ENCODE measurements at regions not wholly inside any gene's neighbourhood (a gene's known extent, or its start where the extent isn't known, plus 50 kb on each side); places are given as distances from the start of the nearest gene placed in this dataset.
"Not testable (repeated sequence)": the region's sequence is repeated elsewhere in the genome, so short reads cannot be mapped to it uniquely, and the experiment has no call there.

DNA sequence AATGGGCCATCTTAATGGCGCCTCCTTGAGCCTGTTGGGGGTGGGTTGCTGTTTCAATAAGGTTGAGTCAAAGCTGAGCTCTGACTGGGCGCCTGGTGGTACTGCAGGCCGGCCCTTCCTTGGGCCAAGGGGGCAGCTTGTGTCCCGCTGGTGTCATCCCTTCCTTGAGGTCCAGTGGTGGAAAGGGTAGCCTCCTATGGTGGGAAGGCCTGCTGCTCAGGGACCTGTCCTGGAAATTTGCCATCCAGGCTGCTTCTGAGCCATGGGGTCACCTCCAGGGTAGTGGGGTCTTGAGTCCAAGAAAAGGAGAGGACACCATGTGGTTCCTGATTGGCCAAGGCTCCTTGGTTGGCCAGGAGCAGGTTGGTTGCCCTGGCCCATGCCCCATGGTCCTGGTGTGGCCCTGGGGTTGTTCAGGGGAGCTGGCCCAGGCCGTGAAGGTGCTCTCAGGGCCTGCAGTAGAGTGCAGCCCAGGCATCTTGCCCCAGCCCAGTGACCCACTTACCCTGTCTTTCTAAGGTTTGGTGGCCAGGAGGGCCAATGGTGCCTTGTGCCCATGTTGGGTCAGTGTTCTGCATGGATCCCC is 188.7 kb downstream of the UBE3A start:
- no peak for DNase-seq

DNA sequence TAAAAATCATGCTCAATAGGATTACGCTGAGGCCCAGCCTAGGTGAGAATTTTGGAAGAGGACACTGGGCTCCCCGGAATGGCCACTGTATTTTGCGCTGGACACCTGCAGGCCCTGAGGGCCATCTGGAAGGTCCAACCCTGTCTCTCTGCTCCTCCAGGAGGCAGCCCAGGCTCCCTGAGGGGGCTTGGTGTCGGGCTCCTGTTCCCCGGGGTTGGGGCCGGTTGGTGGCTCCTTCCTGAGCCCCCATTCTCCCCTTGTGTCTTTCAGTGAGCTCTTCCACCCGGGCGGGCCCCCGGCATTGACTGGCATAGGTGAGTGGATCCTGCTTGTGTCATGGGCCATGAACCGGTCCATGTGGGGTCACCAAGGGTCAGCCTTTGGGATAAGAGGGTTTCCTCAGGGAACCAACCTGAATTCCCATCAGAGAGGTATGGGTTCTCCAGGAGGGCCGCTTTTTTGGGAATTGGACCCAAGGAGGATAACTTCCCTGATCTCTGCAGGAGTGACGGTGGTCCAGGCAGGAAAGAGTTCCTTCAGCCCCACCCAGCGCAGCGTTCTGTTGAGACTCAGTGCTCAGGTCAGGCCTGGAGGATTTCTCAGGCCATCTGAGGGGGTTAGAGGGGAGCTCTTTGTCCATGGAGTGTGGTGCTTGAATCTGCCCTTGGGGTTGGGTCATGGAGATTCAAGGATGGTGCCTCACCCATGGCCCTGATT is 187.8 kb downstream of the UBE3A start:
- DNase-seq = no peak

GRCh38 chr15:25251700-25252390 is 187.0 kb downstream of the UBE3A start:
- no peak for DNase-seq

- not testable (repeated sequence) for DNase-seq
Measured at GRCh38 chr15:25253048-25253973, 185.5 kb downstream of the UBE3A start.

- DNase-seq = no peak
Measured at GRCh38 chr15:25268166-25268565, 170.7 kb downstream of the UBE3A start.
